ENCODE measurements at regions not wholly inside any gene's neighbourhood (a gene's known extent, or its start where the extent isn't known, plus 50 kb on each side); places are given as distances from the start of the nearest gene placed in this dataset.
"Not testable (repeated sequence)": the region's sequence is repeated elsewhere in the genome, so short reads cannot be mapped to it uniquely, and the experiment has no call there.

DNA sequence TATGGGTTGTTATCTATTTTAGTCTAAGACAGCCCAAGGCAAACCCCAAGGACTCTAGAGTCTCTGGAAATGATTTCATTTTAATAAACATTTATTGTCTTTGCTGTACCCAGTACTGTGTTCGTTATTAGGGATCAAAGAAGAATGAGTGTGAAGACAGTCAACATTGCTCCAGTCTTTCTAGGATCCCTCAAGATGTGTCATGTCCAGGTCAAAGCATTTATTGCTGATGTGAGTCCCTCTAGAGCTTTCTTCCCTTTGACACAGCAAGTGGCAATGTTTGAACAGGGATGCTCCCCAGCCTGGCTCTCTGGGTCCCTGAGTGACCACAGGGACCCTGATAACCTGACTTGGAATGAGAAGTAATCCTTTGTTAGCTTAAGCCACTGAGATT, 123.1 kb upstream of the STK17B start:
- 28 to 30% (median 30%) methylated on average over 1 of the region's 1 CpG for WGBS, 3 donors
- H3K9me3 ChIP-seq, result no peaks in the 10 kb centered on the region
- intact Hi-C loops (cut with DNase I), result no loop called here

GRCh38 chr2:196295005-196295404, 123.6 kb upstream of the STK17B start:
- 69 to 70% (median 69%) methylated on average over 1 of the region's 1 CpG for WGBS, 3 donors
- H3K27ac ChIP-seq, result no peak overlapping the region

More for the DNA sequence above, 123.1 kb upstream of the STK17B start:
- Histone ChIP-seq H3K4me1 (ENCODE audit: insufficient read depth) (no peaks in the 10 kb centered on the region), H3K27ac (no peak overlapping the region), H3K4me3 (no peak overlapping the region), H3K36me3 (no peaks in the 10 kb centered on the region), H3K27me3 (no peaks in the 10 kb centered on the region)
- no peak for DNase-seq
- TF ChIP-seq POLR2A (IDR thresholded peaks at IDR 0.05), result no peak
- TF ChIP-seq, protein P1, sequence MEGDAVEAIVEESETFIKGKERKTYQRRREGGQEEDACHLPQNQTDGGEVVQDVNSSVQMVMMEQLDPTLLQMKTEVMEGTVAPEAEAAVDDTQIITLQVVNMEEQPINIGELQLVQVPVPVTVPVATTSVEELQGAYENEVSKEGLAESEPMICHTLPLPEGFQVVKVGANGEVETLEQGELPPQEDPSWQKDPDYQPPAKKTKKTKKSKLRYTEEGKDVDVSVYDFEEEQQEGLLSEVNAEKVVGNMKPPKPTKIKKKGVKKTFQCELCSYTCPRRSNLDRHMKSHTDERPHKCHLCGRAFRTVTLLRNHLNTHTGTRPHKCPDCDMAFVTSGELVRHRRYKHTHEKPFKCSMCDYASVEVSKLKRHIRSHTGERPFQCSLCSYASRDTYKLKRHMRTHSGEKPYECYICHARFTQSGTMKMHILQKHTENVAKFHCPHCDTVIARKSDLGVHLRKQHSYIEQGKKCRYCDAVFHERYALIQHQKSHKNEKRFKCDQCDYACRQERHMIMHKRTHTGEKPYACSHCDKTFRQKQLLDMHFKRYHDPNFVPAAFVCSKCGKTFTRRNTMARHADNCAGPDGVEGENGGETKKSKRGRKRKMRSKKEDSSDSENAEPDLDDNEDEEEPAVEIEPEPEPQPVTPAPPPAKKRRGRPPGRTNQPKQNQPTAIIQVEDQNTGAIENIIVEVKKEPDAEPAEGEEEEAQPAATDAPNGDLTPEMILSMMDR (IDR thresholded peaks at IDR 0.05), result no peak
- no peak for TF ChIP-seq EP300 (IDR thresholded peaks at IDR 0.05)

DNA sequence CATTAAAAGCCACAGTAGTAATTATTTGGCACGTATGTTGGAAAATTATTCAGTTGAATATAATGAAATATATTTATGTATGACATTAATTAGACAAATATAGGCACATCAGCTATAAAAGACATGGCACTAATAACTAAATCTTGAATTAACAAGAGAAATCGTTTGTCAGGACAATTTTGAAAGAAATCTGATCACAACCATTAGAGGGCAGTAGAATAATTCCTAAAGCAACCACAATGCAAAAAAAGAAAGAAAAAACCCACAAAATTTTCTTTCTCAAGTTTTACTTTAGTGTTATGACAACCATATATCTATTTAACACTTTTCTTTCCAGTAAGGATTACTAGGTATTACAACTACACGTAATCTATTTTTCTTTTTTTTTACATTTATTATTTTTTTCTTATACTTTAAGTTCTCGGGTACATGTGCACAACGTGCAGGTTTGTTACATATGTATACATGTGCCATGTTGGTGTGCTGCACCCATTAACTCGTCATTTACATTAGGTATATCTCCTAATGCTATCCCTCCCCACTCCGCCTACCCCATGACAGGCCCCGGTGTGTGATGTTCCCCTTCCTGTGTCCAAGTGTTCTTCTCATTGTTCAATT, 126.8 kb upstream of the STK17B start:
- intact Hi-C loops (cut with DNase I); H3K9me3 ChIP-seq: not testable (repeated sequence)
- WGBS, 3 donors, result 42 to 46% (median 46%) methylated on average over 8 of the region's 8 CpGs

More at GRCh38 chr2:196295005-196295404, 123.6 kb upstream of the STK17B start:
- Histone ChIP-seq H3K4me3 (no peak overlapping the region), H3K4me1 (ENCODE audit: insufficient read depth) (no peaks in the 10 kb centered on the region), H3K27me3 (no peaks in the 10 kb centered on the region), H3K9me3 (no peaks in the 10 kb centered on the region), H3K36me3 (no peaks in the 10 kb centered on the region)
- intact Hi-C loops (cut with DNase I), result no loop called here
- TF ChIP-seq POLR2A (IDR thresholded peaks at IDR 0.05), result no peak
- TF ChIP-seq, protein P1 (IDR thresholded peaks at IDR 0.05), result no peak
- DNase-seq, result no peak

DNA sequence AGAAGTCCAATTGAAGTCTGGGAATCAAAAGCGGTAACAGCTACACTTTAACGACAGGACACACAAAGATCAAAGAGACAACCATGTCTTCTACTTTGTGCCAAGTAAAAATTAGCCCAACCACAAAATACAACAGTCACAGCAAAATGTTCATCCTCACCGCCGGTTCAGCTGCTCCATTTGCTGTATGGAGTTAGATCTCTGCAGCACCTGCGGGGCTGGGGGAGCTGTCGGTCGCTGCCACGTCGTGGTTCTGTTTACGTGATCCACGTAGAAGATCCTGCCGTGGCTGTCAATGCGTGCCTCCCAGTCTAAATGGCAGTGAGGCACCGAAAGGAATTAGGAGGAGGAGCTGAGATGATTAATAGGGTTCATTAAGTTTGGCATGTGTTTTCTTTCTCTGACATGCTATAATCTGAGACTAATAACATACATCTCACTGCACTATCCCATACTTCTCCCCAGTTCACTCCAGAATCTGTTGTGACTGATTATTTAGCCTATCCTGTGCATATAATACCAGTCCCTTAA, 136.5 kb upstream of the STK17B start:
- Histone ChIP-seq H3K36me3 (no peaks in the 10 kb centered on the region), H3K27ac (no peak overlapping the region), H3K4me1 (ENCODE audit: insufficient read depth) (peaks cover 3% of the 10 kb centered on the region), H3K4me3 (no peak overlapping the region), H3K9me3 (no peaks in the 10 kb centered on the region), H3K27me3 (no peaks in the 10 kb centered on the region)
- no peak for TF ChIP-seq POLR2A (IDR thresholded peaks at IDR 0.05)
- DNase-seq, result no peak
- 87 to 91% (median 87%) methylated on average over 14 of the region's 14 CpGs for WGBS, 3 donors
- intact Hi-C loops (cut with DNase I), result no loop called here

More for the DNA sequence above, 126.8 kb upstream of the STK17B start:
- H3K4me3 ChIP-seq; H3K4me1 ChIP-seq (ENCODE audit: insufficient read depth); H3K27me3 ChIP-seq; DNase-seq; H3K27ac ChIP-seq; H3K36me3 ChIP-seq: not testable (repeated sequence)

- intact Hi-C loops (cut with DNase I), result no loop called here
- no peak overlapping the region for H3K27ac ChIP-seq
- H3K4me3 ChIP-seq, result no peak overlapping the region
- no peaks in the 10 kb centered on the region for H3K9me3 ChIP-seq
- peaks cover 3% of the 10 kb centered on the region for H3K4me1 ChIP-seq (ENCODE audit: insufficient read depth)
- no peaks in the 10 kb centered on the region for H3K27me3 ChIP-seq
- no peak for DNase-seq
- no peaks in the 10 kb centered on the region for H3K36me3 ChIP-seq
- no peak for TF ChIP-seq EP300 (IDR thresholded peaks at IDR 0.05)
- no peak for TF ChIP-seq POLR2A (IDR thresholded peaks at IDR 0.05)
- TF ChIP-seq, protein P1 (IDR thresholded peaks at IDR 0.05), result no peak
Observed at GRCh38 chr2:196309691-196310090, 138.3 kb upstream of the STK17B start.

All from ovary (tissue), 7 donors.